GM12878 (cell line): ENCODE measurements at regions not wholly inside any gene's neighbourhood (a gene's known extent, or its start where the extent isn't known, plus 50 kb on each side); places are given as distances from the start of the nearest gene placed in this dataset.

ENCODE experiments used
- ATAC-seq: fragments of 200-7000 bp; cut with Tn5 transposase; 3 replicates; pipeline ENCODE4 v1.9.1; 2020; ENCODE audit warnings: mild to moderate bottlenecking, moderate library complexity
- BruUV-seq: library from RNA; stranded (reverse); fragments of 400-500 nt; replicated peaks from 2 replicates; lab custom pipeline; 2021; lab: Mats Ljungman, UMichigan
- CTCF ChIA-PET: fragments of 300-600 bp; sonication (Branson Sonifier 250); formaldehyde crosslinking; extraction: SDS; loops from one replicate; lab custom pipeline; 2021; ENCODE audit warnings: inconsistent platforms; lab: Yijun Ruan, JAX
- POLR2A ChIA-PET: fragments of 350-600 bp; formaldehyde crosslinking; extraction: SDS; loops from one replicate; lab custom pipeline; 2021; ENCODE audit warnings: inconsistent platforms; lab: Charles Lee
- RAD21 ChIA-PET: fragments of 300-600 bp; sonication (Branson Sonifier 250); formaldehyde crosslinking; loops from one replicate; lab custom pipeline; 2023; ENCODE audit warnings: antibody characterized with exemption; ENCODE audit not compliant: unreplicated experiment; lab: Charles Lee
- SMC1A ChIA-PET: fragments of 300-600 bp; sonication (Branson Sonifier 250); formaldehyde crosslinking; loops from one replicate; lab custom pipeline; 2023; ENCODE audit not compliant: unreplicated experiment, uncharacterized antibody; lab: Charles Lee
- DNase-seq: peaks from one replicate; pipeline ENCODE4 v3.0.0-alpha.2; 2011; ENCODE audit warnings: low read depth, low spot score
- FAIRE-seq: peaks from 3 replicates; lab custom pipeline; 2011; peaks lifted over from hg19 to GRCh38; lab: Jason Lieb, UNC
- H2AFZ ChIP-seq: 2 replicates; pipeline ENCODE4 v1.6.0; 2011; ENCODE audit warnings: low read depth, low read length, control low read depth; ENCODE audit not compliant: control insufficient read depth
- H3K27ac ChIP-seq: 2 replicates; pipeline ENCODE4 v1.5.1; 2011; ENCODE audit warnings: control low read depth; ENCODE audit not compliant: control insufficient read depth, insufficient read depth
- H3K27me3 ChIP-seq, 2 experiments: replicated peaks in 1 of 2; 2 replicates each; pipeline versions ENCODE4 v1.6.0 to v1.6.1; 2011; ENCODE audit warnings: low read length in 1 of 2; ENCODE audit not compliant: control insufficient read depth in 2 of 2, insufficient read depth in 2 of 2
- H3K36me3 ChIP-seq, 2 experiments: 2 replicates each; pipeline ENCODE4 v1.5.1; 2011; ENCODE audit warnings: low read length in 1 of 2; ENCODE audit not compliant: control insufficient read depth in 2 of 2, insufficient read depth in 2 of 2
- H3K4me1 ChIP-seq: 2 replicates; pipeline ENCODE4 v1.6.1; 2011; ENCODE audit warnings: mild to moderate bottlenecking, low read length, moderate library complexity, mixed read lengths; ENCODE audit not compliant: control insufficient read depth, insufficient read depth
- H3K4me2 ChIP-seq: 2 replicates; pipeline ENCODE4 v1.6.0; 2011; ENCODE audit warnings: control low read depth; ENCODE audit not compliant: control insufficient read depth, insufficient read depth
- H3K4me3 ChIP-seq: fragments of 200-600 bp; sonication (generic); 2 replicates; pipeline ENCODE4 v1.5.1; 2016
- H3K79me2 ChIP-seq: 2 replicates; pipeline ENCODE4 v1.6.0; 2011; ENCODE audit warnings: low read length; ENCODE audit not compliant: control insufficient read depth, insufficient read depth
- H3K9ac ChIP-seq: 2 replicates; pipeline ENCODE4 v1.8.0; 2011; ENCODE audit warnings: low read length, control low read depth, mixed read lengths; ENCODE audit not compliant: control insufficient read depth, insufficient read depth
- H3K9me3 ChIP-seq: replicated peaks from 3 replicates; pipeline ENCODE4 v1.5.1; 2011; ENCODE audit warnings: mild to moderate bottlenecking, low read length; ENCODE audit not compliant: control insufficient read depth, insufficient read depth
- H4K20me1 ChIP-seq: 2 replicates; pipeline ENCODE4 v1.6.0; 2011; ENCODE audit not compliant: control insufficient read depth, insufficient read depth
- ATF7 ChIP-seq: fragments of 450-650 bp; IDR thresholded peaks from 2 replicates; pipeline ENCODE4 v1.6.1; 2016; ENCODE audit warnings: low read depth, mild to moderate bottlenecking
- BMI1 ChIP-seq: fragments of 450-650 bp; IDR thresholded peaks from 2 replicates; pipeline ENCODE4 v1.6.1; 2016; ENCODE audit warnings: mild to moderate bottlenecking, moderate library complexity, borderline replicate concordance
- CBFB ChIP-seq: IDR thresholded peaks from 2 replicates; pipeline ENCODE4 v1.6.1; 2016; ENCODE audit warnings: antibody characterized with exemption, low read depth
- CTCF ChIP-seq, 3 experiments: IDR thresholded peaks in 2 of 3; conservative IDR thresholded peaks in 1 of 3; 2 replicates each; pipeline ENCODE4 v1.5.1; 2011; ENCODE audit warnings: low read depth in 3 of 3, low read length in 3 of 3, mild to moderate bottlenecking in 3 of 3, control low read depth in 2 of 3, moderate library complexity in 2 of 3, inconsistent platforms in 1 of 3, mixed read lengths in 1 of 3; ENCODE audit not compliant: control insufficient read depth in 2 of 3, insufficient read depth in 1 of 3; ENCODE audit errors: extremely low read depth in 1 of 3
- EP300 ChIP-seq, 2 experiments: fragments of 150-350 bp in 1 of 2; IDR thresholded peaks; 2 replicates each; pipeline ENCODE4 v1.6.1; 2011 to 2012; ENCODE audit warnings: low read depth in 2 of 2, low read length in 2 of 2, borderline replicate concordance in 1 of 2, improper control_type of control experiment in 1 of 2, inconsistent platforms in 1 of 2; ENCODE audit not compliant: control insufficient read depth in 1 of 2
- MLLT1 ChIP-seq: fragments of 450-650 bp; IDR thresholded peaks from 2 replicates; pipeline ENCODE4 v1.6.1; 2016; ENCODE audit warnings: mild to moderate bottlenecking
- NBN ChIP-seq: fragments of 450-650 bp; IDR thresholded peaks from 2 replicates; pipeline ENCODE4 v1.6.1; 2016
- PRDM15 ChIP-seq: fragments of 450-650 bp; formaldehyde crosslinking; IDR thresholded peaks from 2 replicates; pipeline ENCODE4 v1.4.0; 2020; ENCODE audit warnings: mild to moderate bottlenecking, moderate library complexity
- YBX1 ChIP-seq: fragments of 450-650 bp; IDR thresholded peaks from 2 replicates; pipeline ENCODE4 v1.6.1; 2016; ENCODE audit warnings: antibody characterized with exemption
- WGBS: methylation state at CpG from one replicate; pipeline ENCODE4 v1.1.6; 2016; ENCODE audit warnings: low lambda C conversion rate; ENCODE audit not compliant: insufficient replicate concordance, insufficient coverage; ENCODE audit errors: missing lambda C conversion rate; 5-methylcytosine and 5-hydroxymethylcytosine counted together
- in situ Hi-C: fragments of 300-500 bp; cut with MboI; formaldehyde crosslinking; loops from 9 replicates; pipeline ENCODE4 v1.14.3; 2018; ENCODE audit warnings: mixed read lengths
- intact Hi-C: fragments of 100-400 bp; cut with micrococcal nuclease; formaldehyde crosslinking; loops from one replicate; pipeline ENCODE4 v1.14.2; 2022; ENCODE audit not compliant: unreplicated experiment
- TF ChIP-seq, protein P1 (sequence below): IDR thresholded peaks from 2 replicates; pipeline ENCODE4 v1.6.1; 2012; ENCODE audit warnings: low read depth, low read length, improper control_type of control experiment
- TF ChIP-seq, protein P2 (sequence below): fragments of 450-650 bp; IDR thresholded peaks from 2 replicates; pipeline ENCODE4 v1.6.1; 2018; ENCODE audit warnings: borderline replicate concordance, mild to moderate bottlenecking; ENCODE audit not compliant: partially characterized antibody

GRCh38 chrY:15560840-15561239, 1036.5 kb downstream of the NLGN4Y start:
- no peak overlapping the region for H3K4me3 ChIP-seq
- H3K9me3 ChIP-seq, result no peaks in the 10 kb centered on the region
- ChIA-PET CTCF (no interaction called here), SMC1A (no interaction called here), POLR2A (no interaction called here), RAD21 (no interaction called here)
- H3K4me2 ChIP-seq, result no peak overlapping the region
- ATAC-seq (no peak), FAIRE-seq (no peak), DNase-seq (no peak)
- H3K36me3 ChIP-seq, result no peaks in the 10 kb centered on the region
- no TSS peak for BruUV-seq
- H2AFZ ChIP-seq, result no peak overlapping the region
- H3K27me3 ChIP-seq, result no peaks in the 10 kb centered on the region
- no CpG with 5 or more reads among the region's 3 CpGs for WGBS
- in situ Hi-C loops, result no loop called here
- H3K79me2 ChIP-seq, result no peaks in the 10 kb centered on the region
- no peaks in the 10 kb centered on the region for H3K4me1 ChIP-seq
- no peaks in the 10 kb centered on the region for H4K20me1 ChIP-seq
- no peak overlapping the region for H3K9ac ChIP-seq
- H3K27ac ChIP-seq, result no peak overlapping the region
- intact Hi-C loops, result no loop called here
- TF ChIP-seq EP300 (IDR thresholded peaks at IDR 0.05; ENCODE audit: borderline replicate concordance in 1 of 2, control insufficient read depth in 1 of 2, low read depth in 2 of 2, low read length in 2 of 2), result no peak
- no peak for TF ChIP-seq YBX1
- no peak for TF ChIP-seq PRDM15 (CRISPR knock-in tag)
- TF ChIP-seq NBN, result no peak
- TF ChIP-seq BMI1, result no peak
- TF ChIP-seq ATF7, result no peak
- TF ChIP-seq, protein P1, sequence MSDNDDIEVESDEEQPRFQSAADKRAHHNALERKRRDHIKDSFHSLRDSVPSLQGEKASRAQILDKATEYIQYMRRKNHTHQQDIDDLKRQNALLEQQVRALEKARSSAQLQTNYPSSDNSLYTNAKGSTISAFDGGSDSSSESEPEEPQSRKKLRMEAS, result no peak
- no peak for TF ChIP-seq CBFB
- TF ChIP-seq CTCF (IDR thresholded peaks at IDR 0.05 in 2 of 3, conservative IDR thresholded peaks at IDR 0.05 in 1 of 3; ENCODE audit: control insufficient read depth in 2 of 3, extremely low read depth in 1 of 3, insufficient read depth in 1 of 3, low read depth in 3 of 3, low read length in 3 of 3), result no peak
- TF ChIP-seq MLLT1, result no peak
- TF ChIP-seq, protein P2, sequence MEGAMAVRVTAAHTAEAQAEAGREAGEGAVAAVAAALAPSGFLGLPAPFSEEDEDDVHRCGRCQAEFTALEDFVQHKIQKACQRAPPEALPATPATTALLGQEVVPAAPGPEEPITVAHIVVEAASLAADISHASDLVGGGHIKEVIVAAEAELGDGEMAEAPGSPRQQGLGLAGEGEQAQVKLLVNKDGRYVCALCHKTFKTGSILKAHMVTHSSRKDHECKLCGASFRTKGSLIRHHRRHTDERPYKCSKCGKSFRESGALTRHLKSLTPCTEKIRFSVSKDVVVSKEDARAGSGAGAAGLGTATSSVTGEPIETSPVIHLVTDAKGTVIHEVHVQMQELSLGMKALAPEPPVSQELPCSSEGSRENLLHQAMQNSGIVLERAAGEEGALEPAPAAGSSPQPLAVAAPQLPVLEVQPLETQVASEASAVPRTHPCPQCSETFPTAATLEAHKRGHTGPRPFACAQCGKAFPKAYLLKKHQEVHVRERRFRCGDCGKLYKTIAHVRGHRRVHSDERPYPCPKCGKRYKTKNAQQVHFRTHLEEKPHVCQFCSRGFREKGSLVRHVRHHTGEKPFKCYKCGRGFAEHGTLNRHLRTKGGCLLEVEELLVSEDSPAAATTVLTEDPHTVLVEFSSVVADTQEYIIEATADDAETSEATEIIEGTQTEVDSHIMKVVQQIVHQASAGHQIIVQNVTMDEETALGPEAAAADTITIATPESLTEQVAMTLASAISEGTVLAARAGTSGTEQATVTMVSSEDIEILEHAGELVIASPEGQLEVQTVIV, result no peak
